HPDE6-E6E7 (cell line): ENCODE measurements at regions not wholly inside any gene's neighbourhood (a gene's known extent, or its start where the extent isn't known, plus 50 kb on each side); places are given as distances from the start of the nearest gene placed in this dataset.
"Not testable (repeated sequence)": the region's sequence is repeated elsewhere in the genome, so short reads cannot be mapped to it uniquely, and the experiment has no call there.

Experiments
- DNase-seq: peaks from one replicate; pipeline ENCODE4 v3.0.0; 2011; ENCODE audit warnings: missing footprints; ENCODE audit errors: extremely low spot score

GRCh38 chr2:2898744-2899143, 478.9 kb downstream of the EIPR1 start:
- no peak for DNase-seq

DNA sequence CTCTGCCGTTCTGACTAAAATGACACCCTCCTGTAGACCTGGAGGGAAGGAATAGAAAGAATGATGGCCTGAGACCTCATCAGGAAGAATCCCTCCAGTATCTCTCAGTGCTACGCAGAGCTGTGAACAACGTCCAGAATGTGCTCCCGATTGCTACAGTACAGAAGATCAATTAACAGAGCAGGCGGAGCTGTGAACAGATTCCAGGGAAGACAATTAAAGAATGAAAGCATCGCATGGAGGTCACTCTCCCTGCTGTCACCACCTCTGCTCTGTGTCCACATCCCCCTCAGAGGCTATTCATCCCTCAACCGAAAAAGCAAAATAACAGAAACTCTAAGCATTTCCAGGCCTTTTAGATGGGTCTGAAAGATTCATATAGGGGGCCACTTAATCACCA, 481.0 kb downstream of the EIPR1 start:
- DNase-seq = no peak

GRCh38 chr2:2896011-2896410, 481.6 kb downstream of the EIPR1 start:
- no peak for DNase-seq

GRCh38 chr2:2894011-2894410, 483.6 kb downstream of the EIPR1 start:
- DNase-seq = not testable (repeated sequence)

- DNase-seq = no peak
Measured at GRCh38 chr2:2892892-2893291, 484.7 kb downstream of the EIPR1 start.

GRCh38 chr2:2892378-2892777, 485.2 kb downstream of the EIPR1 start:
- DNase-seq = no peak

- no peak for DNase-seq
Measured at GRCh38 chr2:2890901-2891300, 486.7 kb downstream of the EIPR1 start.

DNA sequence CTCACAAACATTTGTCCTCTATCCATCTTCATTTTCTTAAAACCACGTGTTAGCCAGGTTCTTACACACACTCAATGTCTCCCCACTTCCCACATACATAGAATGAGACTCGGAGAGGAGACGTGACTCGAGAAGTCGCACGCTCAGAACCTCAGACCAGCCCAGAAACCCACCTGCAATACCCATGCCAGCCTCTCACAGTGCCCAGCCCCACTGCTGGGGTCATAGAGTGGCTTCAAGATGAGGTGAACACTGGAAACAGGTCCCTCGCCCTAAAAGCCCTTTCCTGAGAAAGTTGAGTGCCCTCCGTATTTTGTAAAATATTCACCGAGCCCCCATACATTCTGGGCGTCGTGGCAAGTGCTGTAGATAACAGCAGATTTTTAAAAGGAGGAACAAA, 487.4 kb downstream of the EIPR1 start:
- no peak for DNase-seq

DNA sequence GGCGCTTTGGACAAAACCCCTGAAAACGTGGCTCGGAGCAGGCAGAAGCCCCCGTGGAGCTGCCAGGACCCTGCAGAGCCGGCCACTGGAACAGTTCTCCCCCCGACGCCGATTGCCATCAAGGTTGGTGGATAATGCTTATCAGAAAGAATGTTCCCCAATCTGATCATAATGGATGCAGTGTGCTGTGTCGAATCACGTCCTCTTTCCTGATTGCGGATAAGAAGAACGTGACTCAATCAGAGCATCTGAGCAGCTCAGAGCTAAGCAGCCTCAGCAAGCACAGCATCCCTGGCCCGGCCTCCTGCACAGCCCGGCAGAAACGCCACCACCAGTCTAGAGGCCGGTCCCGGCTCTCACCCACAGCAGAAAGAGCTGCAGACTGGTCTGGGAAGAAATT, 488.0 kb downstream of the EIPR1 start:
- DNase-seq = no peak

DNA sequence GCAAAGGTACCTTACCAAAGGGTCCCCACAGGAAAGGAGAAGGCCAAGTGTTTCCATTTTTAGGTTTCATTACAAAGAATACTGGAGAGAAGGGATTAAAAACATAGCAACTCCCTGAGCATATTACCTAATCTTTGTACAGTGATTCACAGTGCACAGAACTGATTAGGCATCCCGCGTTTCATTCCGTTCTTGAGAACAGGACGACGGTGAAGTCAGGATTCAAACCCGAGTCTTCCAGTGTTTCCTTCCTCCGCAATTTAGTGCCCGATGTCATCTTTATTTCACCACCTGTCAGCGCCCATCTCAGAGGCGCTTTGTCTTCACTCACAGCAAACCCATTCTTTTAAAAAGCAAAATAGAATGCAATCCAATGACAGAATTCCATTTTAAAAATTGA, 488.5 kb downstream of the EIPR1 start:
- DNase-seq = no peak

GRCh38 chr2:2887772-2888387, 489.7 kb downstream of the EIPR1 start:
- no peak for DNase-seq

DNA sequence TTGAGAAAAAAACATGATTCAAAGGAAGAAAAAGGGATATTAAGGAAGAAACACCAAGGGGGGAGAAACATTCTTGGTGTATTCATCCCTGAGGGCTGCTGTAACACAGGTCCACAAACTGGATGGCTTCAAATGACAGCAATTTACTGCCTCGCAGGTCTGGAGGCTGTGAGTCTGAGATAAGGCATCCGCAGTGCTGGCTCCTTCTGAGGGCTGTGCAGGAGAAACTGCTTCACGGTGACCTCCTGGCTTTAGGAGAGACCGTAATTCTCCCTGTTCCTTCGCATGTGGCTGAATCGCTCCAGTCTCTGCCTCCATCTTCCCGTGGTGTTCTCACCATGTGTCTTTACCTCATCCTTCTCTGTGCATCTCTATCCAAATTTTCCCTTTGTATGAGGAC, 490.7 kb downstream of the EIPR1 start:
- DNase-seq = no peak

DNA sequence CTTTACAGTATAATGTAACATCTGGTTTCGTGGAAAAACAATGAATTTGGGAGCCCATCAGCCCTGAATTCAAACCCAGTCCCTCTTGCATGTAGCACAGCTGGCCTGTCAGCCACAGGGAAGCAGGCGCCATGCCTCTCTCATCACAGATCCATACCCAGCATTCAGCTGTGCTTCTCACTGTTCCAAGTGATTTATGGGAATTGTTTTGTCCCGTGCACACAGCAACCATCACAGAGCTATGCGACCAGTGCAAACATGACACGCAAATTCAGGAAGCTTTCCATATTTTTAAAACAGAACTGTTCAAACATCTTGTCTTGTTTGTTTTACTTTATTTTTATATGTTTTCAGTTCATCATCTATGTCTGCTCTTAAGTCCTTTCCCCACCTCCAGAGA, 496.1 kb downstream of the EIPR1 start:
- no peak for DNase-seq

DNA sequence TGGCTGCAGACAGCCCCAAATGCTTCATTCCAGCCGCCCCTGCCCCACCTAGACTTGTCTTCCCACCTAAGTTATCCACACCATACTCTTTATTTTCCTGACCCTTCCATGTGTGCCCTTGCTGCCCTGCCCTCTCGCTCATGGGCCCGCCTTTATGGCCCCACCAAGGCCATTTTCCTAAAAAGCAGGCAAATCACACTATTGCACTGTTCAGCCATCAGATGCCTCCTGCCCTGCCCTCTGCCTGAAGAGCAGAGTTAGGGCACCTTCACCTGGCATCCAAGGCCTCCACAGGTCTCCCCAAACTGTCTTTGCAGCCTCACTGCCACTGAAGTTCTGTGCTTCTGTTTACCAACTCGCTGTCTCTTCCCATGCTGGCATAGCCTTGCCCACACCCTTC, 496.7 kb downstream of the EIPR1 start:
- DNase-seq = no peak

GRCh38 chr2:2879781-2880180, 497.8 kb downstream of the EIPR1 start:
- DNase-seq = no peak

- no peak for DNase-seq
Measured at GRCh38 chr2:2879071-2879470, 498.5 kb downstream of the EIPR1 start.

DNA sequence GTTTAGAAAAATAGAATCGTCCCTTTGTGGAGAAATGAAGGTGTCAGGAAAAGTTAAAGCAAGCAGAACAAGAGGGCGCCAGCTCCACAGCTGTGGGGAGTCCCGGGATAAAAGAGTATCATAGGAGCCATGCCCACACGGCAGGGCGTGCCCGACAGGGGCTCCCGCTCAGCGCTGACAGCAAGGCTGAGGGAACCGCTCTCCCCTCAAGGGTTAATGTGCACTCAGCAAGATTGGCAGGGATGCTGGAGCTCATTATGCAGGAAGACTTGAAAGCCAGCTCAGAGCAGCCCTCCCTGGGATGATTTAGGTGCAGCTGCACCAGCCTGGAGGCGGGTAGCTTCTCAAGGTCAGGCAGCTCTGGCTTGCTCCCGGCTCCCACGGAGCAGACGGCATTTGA, 500.2 kb downstream of the EIPR1 start:
- no peak for DNase-seq

DNA sequence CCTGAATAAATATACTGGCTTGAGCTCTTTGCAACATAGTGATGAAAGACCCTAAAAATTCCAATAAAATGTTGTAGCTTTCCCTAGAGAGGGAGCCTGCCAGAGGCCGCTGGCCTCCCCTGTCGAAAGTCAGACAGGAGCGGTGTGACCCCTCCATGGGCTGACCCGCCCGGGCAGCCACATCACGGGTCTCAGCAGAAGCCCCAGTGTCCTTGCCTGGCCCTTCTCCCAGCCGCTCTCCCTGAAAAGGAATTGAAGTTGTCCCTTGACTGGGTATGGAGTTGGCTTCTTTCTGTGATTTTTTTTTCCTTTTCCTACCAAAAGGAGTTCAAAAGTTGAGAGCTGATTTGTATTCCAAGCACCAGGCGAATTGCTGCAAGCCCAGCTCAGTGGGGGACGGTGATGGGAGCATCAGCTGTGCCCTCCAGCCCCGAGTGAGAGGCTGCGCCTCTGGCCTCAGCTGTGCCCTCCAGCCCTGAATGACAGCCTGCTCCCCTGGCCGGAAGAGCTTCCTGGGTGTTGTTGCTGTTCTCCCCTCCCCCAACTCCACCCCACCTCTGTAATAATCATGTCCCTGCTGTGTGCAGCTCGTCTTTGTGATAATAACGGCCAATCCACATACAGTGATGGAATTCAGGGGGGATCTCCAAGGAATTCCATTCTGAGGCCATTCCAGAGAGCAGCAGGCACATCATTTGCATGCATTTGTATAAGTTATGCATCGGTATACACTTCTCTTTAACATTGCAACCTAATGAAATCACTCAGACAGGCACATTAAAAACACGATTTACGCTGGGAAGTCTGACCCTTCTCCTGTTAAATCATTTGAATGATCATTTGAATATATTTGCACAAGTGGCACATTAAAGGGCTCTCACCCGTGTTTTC, 501.0 kb downstream of the EIPR1 start:
- DNase-seq = no peak

DNA sequence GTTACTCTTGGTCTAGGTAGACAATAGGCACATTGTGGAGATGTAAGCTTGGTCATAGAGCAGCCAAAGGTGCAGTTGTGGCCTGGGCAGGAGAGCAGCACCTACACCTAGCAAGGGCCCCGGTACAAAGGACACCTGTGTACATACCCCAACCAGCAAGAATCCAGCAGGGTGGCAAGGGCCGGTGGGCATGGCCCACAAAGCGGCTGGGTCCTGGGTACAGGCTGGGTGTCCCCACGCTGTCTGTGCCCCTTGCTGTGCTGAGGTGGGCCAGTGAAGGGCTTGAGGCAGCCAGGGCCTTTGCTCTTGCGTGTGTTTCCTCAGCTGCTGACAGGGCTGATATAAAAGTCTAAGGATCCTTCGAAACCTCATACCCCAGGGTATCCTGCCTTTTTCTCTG, 501.8 kb downstream of the EIPR1 start:
- no peak for DNase-seq

- DNase-seq = no peak
Measured at GRCh38 chr2:2875296-2875695, 502.3 kb downstream of the EIPR1 start.

- no peak for DNase-seq
Measured at GRCh38 chr2:2874805-2875204, 502.8 kb downstream of the EIPR1 start.

DNA sequence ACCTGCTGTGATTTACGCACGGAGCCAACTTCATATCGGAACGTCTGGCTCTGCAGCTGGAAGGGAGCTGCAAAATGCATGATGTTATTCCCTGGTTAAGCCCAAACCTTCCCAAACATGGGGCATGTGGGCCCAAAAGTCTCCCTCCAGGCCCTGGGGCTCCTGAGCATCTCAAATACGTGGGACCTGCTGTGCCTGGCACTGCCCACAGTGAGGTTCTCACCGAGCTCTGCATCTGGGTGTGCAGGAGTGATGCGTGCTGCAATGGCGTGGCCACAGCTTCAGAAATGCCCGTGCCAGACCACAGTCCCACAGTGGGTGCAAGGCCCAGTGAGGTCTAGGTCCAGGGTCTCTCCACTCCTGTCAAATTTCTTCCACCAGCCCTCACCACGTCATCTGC, 503.3 kb downstream of the EIPR1 start:
- no peak for DNase-seq

GRCh38 chr2:2873450-2873811, 504.2 kb downstream of the EIPR1 start:
- DNase-seq = no peak
